ENCODE measurements at regions not wholly inside any gene's neighbourhood (a gene's known extent, or its start where the extent isn't known, plus 50 kb on each side); places are given as distances from the start of the nearest gene placed in this dataset.
"Not testable (repeated sequence)": the region's sequence is repeated elsewhere in the genome, so short reads cannot be mapped to it uniquely, and the experiment has no call there.

DNA sequence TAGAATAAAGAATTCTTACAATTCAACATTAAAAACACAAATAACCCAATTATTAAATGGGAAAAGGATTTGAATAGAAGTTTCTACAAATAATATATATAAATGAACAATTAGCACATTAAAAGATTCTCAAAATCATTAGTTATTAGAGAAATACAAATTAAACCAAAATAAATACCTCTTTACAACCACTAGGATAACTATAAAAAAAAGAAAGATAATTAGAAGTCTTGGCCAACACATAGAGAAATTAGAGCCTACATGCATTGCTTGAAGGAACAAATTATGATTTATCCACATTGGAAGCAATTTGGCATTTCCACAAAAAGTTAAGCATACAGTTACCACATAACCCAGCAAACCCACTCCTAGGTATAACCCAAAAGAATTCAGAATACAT is 502.3 kb upstream of the UBE2E2 start:
- DNase-seq, result no peak

GRCh38 chr3:22704166-22704565 is 499.0 kb upstream of the UBE2E2 start:
- peak in 3 of 4 experiments; percentile 37 to 52 (median 47) for DNase-seq

- no peak for DNase-seq
Measured at GRCh38 chr3:22704571-22705354, 498.4 kb upstream of the UBE2E2 start.

- not testable (repeated sequence) for DNase-seq
Measured at GRCh38 chr3:22706922-22707321, 496.2 kb upstream of the UBE2E2 start.

- DNase-seq, result peak; percentile 78 to 96 (median 87)
Measured at GRCh38 chr3:22713936-22714335, 489.2 kb upstream of the UBE2E2 start.

GRCh38 chr3:22714749-22715148 is 488.4 kb upstream of the UBE2E2 start:
- DNase-seq, result no peak

- no peak for DNase-seq
Measured at GRCh38 chr3:22720596-22720995, 482.5 kb upstream of the UBE2E2 start.

DNA sequence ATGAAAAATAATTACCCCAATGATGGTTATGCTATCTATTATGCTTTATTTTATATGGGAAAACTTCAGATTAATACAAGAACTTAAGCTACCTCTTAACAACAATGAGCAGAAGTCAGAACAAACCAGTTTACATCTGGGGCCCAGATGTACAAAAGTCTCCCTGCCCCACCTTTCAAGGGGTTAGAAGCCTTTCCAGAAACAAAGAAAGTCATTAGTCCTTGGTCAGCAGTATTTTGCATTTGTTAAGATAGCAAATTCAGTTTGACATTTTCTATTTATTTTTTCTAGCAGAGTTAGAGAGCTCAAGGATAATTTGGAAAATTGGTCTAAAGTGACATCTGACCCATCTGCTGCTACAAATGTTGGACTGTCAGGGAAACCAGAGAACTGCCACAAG is 478.7 kb upstream of the UBE2E2 start:
- DNase-seq, result no peak

DNA sequence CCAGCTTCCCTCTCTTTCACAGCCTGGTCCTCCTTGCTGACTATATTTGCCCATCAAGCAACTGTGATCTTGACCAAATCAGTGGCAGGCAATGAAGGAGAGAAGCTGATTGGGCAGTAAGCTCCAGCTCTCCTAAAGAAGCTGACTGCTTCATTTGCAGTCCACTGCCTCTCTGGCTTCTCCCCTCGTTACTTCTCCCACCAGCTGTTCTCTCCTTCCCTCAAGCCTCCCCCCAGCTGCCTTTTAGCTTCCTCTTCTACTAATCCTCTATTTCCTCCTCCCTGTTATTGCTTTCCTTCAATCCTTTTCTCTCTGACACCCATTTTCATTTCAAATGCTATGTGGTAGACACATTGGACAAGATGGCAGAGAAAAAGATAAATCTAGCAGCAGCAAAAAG is 474.7 kb upstream of the UBE2E2 start:
- peak in 3 of 4 experiments; percentile 6 to 22 (median 14) for DNase-seq

GRCh38 chr3:22729212-22729611 is 473.9 kb upstream of the UBE2E2 start:
- DNase-seq, result no peak

GRCh38 chr3:22729981-22730380 is 473.1 kb upstream of the UBE2E2 start:
- peak in 3 of 4 experiments; percentile 5 to 20 (median 20) for DNase-seq

DNA sequence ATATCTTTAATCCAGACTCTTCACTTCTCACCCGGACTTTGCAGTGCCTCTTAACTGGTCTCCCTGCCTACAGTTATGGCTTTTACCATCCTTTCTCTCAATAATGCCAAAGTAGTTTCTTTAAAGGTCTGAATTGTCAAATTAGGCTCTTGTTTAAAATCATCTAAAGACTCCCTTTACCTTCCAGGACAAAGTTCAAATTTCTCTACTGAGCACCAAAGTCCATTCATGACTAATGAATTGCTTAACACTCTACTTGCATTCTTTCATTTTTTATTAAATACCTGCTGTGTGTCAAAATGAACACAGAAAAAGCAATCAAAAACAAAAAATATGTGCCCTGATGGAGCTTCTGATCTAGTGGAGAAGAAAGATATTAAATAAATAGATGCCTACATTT is 472.4 kb upstream of the UBE2E2 start:
- no peak for DNase-seq

- DNase-seq, result no peak
Measured at GRCh38 chr3:22731901-22732300, 471.2 kb upstream of the UBE2E2 start.

- DNase-seq, result no peak
Measured at GRCh38 chr3:22732641-22733040, 470.5 kb upstream of the UBE2E2 start.

DNA sequence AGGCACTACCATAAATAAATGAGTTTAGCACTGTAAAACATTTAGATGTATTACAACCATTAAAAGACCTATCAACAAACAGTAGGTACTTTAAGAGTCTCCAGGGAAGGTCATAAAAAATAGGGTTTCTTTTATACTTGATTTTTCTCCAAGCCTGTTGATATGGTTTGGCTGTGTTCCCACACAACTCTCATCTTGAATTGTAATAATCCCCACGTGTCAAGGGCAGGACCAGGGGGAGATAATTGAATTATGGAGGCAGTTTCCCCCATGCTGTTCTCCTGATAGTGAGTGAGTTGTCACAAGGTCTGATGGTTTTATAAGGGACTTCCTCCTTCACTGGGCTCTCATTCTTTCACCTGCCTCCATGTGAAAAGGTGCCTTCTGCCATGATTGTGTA is 468.9 kb upstream of the UBE2E2 start:
- no peak for DNase-seq

GRCh38 chr3:22734756-22735155 is 468.4 kb upstream of the UBE2E2 start:
- DNase-seq, result peak in 1 of 4 experiments; percentile 10

DNA sequence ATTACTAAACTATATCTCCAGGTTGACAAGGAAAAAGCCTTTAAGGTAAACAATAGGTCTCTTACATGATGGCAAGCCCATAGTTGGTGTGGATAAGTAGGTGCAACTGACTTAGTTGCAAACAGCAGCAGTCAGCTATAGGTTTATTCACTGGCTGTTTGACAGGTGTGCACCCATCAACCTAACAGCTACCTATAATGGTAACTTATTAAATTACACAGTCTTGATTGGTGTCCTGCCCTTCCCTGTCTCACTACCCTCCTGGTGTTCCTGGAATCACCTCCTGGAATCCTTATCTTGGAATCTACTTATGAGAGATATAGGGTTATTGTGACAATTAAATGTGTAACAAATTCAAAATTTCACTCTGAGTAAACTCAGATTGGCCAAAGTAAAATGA is 467.8 kb upstream of the UBE2E2 start:
- DNase-seq, result no peak

DNA sequence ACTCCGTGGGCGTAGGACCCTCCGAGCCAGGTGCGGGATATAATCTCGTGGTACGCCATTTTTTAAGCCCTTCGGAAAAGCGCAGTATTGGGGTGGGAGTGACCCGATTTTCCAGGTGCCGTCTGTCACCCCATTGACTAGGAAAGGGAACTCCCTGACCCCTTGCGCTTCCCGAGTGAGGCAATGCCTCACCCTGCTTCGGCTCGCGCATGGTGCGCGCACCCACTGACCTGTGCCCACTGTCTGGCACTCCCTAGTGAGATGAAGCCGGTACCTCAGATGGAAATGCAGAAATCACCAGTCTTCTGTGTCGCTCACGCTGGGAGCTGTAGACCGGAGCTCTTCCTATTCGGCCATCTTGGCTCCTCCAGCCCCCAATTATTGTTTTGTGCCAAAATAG is 459.7 kb upstream of the UBE2E2 start:
- not testable (repeated sequence) for DNase-seq

- no peak for DNase-seq
Measured at GRCh38 chr3:22745321-22745720, 457.8 kb upstream of the UBE2E2 start.

- no peak for DNase-seq
Measured at GRCh38 chr3:22746221-22746620, 456.9 kb upstream of the UBE2E2 start.

- peak in 2 of 4 experiments; percentile 2 to 14 for DNase-seq
Measured at GRCh38 chr3:22748453-22749045, 454.6 kb upstream of the UBE2E2 start.

DNA sequence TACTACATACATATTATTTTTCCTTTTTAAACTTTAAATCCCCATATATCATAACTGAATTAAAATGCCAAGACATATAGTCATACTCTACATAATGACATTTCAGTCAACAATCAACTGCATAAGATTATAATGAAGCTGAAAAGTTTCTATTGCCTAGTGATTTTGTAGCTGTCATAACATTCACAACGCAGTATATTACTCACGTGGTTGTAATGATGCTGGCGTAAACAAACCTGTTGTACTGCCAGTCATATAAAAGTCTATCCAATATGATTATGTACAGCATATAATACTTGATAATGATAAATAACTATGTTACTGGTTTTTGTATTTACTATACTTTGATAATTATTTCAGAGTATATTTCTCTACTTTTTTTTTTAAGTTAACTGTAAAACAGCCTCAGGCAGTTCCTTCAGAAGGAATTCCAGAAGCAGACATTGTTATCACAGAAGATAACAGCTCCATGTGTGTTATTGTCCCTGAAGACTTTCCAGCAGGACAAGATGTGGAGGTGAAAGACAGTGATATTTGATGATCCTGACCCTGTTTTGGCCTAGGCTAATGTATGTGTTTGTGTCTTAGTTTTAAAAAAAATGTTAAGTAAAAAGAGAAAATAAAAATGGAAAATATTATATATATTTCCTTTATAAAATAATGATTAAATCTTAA is 443.4 kb upstream of the UBE2E2 start:
- DNase-seq, result no peak

DNA sequence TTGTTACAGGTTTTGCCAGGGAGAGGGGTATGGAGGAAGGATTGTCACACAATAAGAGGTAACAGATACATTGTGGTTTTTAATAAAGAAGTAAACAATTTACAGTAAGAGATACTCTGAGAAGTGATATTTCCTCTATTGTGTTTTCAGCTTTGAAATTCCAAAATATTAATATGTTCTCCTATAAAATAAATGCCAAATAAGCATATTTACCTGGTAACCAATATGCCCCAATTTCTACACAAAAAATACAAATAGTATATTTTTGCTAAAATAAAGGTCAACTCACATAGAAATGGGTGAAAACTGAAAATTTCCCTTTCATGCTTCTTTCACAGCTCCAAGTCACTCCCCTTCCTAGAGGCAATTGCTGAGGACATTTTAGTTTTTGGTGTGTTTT is 437.4 kb upstream of the UBE2E2 start:
- DNase-seq, result no peak

DNA sequence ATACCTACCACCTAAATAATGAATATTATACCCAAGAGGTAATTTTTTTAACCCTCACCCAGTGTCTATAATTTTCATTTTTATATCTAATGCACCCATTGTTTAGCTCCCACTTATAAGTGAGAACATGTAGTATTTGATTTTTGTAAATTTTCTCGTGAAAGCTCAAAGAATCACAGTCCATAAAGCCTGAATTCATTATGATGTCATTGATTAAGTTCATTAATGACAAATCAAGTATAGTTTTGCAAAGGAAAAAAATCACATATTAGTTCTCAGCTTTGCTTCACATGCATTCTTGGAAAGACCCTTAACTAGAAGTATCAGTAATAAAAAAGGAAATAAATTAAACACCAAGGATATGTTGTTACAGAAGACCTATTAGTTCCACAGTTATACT is 425.3 kb upstream of the UBE2E2 start:
- no peak for DNase-seq

Data from suppressor macrophage (primary cell).